Uterus (tissue), 2 donors: ENCODE measurements at regions not wholly inside any gene's neighbourhood (a gene's known extent, or its start where the extent isn't known, plus 50 kb on each side); places are given as distances from the start of the nearest gene placed in this dataset.

Experiments used
- POLR2A ChIP-seq, 2 donors: fragments of 450-650 bp; IDR thresholded peaks; one replicate each; pipeline ENCODE4 v1.6.1; 2016; ENCODE audit warnings: antibody characterized with exemption in 2 of 2, mild to moderate bottlenecking in 1 of 2, moderate library complexity in 1 of 2
- TF ChIP-seq, protein P1 (sequence below), 4 experiments: fragments of 200-600 bp in 2 of 4; fragments of 450-650 bp in 2 of 4; sonication (generic) in 2 of 4; IDR thresholded peaks; one replicate each; pipeline ENCODE4 v1.5.1; 2016 to 2019; ENCODE audit warnings: antibody characterized with exemption in 4 of 4, mild to moderate bottlenecking in 2 of 4, moderate library complexity in 1 of 4

DNA sequence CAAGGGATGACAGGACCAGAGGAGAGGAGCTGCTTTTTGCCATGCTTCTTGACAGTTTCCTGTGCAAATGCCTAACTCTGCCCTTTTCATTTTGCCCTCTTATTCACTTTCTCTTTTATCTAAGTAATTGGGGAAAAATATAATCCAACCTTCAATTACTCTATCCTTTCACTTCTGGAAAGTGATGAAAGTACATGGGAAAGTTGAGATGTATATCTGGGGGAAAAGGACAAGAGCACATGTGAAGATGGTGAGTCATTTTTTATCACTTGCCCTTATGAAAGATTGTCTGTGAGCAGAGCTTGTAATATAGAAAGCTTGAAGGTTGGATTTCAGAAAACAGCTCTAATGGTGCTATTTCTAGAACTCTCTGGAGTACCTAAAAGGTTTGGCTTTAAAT is 1070.7 kb downstream of the CNTNAP5 start:
- no peak for TF ChIP-seq POLR2A (IDR thresholded peaks at IDR 0.05)
- TF ChIP-seq, protein P1, sequence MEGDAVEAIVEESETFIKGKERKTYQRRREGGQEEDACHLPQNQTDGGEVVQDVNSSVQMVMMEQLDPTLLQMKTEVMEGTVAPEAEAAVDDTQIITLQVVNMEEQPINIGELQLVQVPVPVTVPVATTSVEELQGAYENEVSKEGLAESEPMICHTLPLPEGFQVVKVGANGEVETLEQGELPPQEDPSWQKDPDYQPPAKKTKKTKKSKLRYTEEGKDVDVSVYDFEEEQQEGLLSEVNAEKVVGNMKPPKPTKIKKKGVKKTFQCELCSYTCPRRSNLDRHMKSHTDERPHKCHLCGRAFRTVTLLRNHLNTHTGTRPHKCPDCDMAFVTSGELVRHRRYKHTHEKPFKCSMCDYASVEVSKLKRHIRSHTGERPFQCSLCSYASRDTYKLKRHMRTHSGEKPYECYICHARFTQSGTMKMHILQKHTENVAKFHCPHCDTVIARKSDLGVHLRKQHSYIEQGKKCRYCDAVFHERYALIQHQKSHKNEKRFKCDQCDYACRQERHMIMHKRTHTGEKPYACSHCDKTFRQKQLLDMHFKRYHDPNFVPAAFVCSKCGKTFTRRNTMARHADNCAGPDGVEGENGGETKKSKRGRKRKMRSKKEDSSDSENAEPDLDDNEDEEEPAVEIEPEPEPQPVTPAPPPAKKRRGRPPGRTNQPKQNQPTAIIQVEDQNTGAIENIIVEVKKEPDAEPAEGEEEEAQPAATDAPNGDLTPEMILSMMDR (IDR thresholded peaks at IDR 0.05), result no peak
